Lower leg skin (tissue), 3 donors: ENCODE measurements at regions not wholly inside any gene's neighbourhood (a gene's known extent, or its start where the extent isn't known, plus 50 kb on each side); places are given as distances from the start of the nearest gene placed in this dataset.

Experiments
- POLR2A ChIP-seq, 2 donors: fragments of 450-650 bp; IDR thresholded peaks; one replicate each; pipeline ENCODE4 v1.6.1; 2016 to 2017; ENCODE audit warnings: antibody characterized with exemption in 2 of 2, mild to moderate bottlenecking in 1 of 2, moderate library complexity in 1 of 2
- TF ChIP-seq, protein P1 (sequence below), 3 donors: fragments of 450-650 bp; IDR thresholded peaks; one replicate each; pipeline ENCODE4 v1.5.1; 2016; ENCODE audit warnings: antibody characterized with exemption in 3 of 3, mild to moderate bottlenecking in 3 of 3, moderate library complexity in 2 of 3

DNA sequence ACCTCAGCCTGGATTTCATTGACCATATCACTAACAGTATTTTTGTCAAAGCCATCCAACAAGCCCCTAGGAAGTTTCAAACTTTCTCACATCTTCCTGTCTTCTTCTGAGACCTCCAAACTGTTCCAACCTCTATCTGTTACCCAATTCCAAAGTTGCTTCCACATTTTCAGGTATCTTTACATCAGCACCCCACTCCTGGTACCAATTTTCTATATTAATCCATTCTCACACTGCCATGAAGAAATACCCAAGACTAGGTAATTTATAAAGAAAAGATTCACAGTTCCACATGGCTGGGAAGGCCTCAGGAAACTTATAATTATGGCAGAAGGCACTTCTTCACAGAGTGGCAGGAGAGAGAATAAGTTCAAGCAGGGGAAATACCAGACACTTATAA is 571.9 kb upstream of the PHF14 start:
- TF ChIP-seq, protein P1, sequence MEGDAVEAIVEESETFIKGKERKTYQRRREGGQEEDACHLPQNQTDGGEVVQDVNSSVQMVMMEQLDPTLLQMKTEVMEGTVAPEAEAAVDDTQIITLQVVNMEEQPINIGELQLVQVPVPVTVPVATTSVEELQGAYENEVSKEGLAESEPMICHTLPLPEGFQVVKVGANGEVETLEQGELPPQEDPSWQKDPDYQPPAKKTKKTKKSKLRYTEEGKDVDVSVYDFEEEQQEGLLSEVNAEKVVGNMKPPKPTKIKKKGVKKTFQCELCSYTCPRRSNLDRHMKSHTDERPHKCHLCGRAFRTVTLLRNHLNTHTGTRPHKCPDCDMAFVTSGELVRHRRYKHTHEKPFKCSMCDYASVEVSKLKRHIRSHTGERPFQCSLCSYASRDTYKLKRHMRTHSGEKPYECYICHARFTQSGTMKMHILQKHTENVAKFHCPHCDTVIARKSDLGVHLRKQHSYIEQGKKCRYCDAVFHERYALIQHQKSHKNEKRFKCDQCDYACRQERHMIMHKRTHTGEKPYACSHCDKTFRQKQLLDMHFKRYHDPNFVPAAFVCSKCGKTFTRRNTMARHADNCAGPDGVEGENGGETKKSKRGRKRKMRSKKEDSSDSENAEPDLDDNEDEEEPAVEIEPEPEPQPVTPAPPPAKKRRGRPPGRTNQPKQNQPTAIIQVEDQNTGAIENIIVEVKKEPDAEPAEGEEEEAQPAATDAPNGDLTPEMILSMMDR (IDR thresholded peaks at IDR 0.05): no peak
- no peak for TF ChIP-seq POLR2A (IDR thresholded peaks at IDR 0.05)
